HTERT RPE-1 (cell line): ENCODE measurements at regions not wholly inside any gene's neighbourhood (a gene's known extent, or its start where the extent isn't known, plus 50 kb on each side); places are given as distances from the start of the nearest gene placed in this dataset.

Source experiments
- in situ Hi-C: fragments of 300-500 bp; cut with MboI; formaldehyde crosslinking; loops from 4 replicates; pipeline ENCODE4 v1.14.3; 2020; ENCODE audit warnings: low sequenced_read_pairs

DNA sequence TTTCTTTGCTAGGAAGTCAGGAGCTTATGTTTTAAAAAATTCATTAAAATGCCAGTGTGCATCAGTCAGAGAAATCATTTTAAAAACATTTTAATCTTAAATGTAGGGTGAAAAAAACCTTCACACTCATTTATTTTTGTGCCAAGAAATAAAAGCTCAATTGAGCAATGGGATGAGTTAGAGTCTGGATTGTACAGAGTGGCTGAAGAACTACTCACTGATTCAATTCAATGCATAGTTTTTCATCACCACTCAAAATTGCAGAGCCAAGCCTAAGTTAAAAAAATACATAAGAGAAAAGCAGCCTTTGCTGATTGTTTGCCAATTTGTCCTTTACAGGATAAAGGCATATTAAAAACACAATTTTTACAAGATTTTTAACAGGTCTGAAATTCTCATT lies 168.2 kb upstream of the DMRTA1 start:
- in situ Hi-C loops: no loop called here

DNA sequence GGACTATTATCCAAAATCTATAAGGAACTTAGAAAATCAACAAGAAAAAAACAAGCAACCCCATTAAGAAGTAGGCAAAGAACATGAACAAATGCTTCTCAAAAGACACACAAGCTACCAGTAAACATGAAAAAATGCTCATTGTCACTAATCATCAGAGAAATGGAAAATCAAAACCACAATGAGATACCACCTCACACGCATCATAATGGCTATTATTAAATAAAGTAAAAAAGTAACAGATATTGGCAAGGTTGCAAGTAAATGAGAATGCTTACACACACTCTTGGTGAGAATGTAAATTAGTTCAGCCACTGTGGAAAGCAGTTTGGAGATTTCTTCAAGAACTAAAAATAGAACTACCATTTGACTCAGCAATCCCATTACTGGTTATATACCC lies 167.0 kb upstream of the DMRTA1 start:
- in situ Hi-C loops: no loop called here

DNA sequence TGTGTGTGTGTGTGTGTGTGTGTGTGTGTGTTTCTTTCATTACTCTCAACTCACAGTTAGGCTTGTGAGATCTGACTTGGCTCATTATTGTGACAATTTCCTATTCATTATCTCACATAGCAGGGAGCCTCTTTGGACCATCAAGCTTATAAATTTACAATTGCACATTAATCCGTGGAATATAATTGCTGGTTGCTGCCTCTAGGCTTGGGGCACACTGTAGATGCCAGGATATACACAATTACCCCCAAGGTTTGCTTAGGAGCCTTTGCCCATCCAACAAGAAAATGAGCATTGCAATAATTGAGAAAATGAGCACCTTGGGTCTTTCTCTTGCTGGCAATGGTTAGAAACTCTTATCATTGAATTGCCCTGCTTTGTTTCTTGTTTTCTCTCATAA lies 161.6 kb upstream of the DMRTA1 start:
- in situ Hi-C loops: no loop called here

DNA sequence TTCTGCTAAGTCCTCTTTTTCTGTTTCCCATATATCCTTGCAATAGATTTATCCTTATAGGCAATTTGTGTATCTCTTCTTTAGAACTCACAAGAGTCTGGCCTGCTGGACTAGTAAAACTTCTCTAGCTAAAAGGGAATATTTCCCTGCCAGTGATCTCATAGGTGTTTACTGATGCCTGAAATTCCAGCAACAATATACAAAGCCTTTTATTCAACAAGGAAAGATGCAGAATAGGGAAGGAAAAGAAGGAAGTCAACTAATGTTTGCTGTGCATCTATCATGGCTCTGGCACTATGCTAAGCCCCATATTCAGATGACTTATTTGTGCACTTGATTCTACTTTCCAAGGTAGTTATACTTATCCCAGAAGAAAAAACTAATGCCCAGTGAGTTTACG lies 160.0 kb upstream of the DMRTA1 start:
- in situ Hi-C loops: no loop called here

DNA sequence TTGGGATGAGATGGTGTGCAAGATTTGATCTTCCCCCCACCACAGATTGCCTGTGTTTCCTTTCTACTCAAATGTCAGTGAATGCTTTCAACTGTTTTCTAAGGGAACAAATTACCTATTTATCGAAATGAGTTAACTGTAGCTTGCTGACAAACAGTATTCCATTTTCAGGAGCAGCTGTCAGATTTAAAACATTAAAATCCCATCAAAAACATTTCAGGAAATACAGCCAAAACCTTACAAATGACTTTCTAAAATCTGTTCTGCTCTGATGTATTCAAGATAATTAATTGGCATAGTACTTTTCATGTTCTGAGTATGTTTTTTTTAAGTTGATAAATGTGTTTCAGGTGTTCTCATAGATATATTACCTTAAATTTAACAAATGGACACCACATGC lies 158.0 kb upstream of the DMRTA1 start:
- in situ Hi-C loops: no loop called here

DNA sequence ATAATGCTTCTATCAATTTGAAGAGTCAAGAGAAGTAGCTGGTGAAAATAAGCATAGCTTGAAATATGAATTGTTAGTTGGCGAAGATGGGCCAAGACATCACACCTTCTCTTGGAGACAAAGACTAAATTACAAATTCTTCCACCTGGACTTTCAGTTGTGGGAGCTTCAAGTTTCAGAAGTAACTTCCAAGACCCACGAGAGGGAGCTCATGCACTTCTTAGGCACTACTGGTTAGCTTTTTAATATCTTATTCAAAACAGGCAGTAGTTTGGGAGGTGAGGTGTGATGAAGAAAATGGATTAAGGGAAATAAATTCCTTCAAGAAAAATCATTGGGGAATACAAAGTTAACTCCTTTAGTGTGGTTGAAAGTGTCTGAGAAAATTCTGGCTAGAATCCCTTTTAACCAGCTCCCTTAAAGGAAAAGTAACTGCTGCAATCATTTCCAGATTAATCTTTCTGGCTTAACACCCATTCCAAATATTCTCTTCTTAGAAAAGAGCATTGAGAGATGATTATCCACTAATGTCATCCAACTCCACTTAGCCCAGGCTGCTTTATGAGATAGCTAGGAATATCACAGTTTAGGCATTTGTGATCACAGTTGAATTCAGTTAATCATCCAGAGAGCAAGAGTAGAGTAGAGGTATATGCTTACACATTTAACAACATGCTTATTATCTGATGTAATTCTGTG lies 139.5 kb upstream of the DMRTA1 start:
- in situ Hi-C loops: no loop called here

DNA sequence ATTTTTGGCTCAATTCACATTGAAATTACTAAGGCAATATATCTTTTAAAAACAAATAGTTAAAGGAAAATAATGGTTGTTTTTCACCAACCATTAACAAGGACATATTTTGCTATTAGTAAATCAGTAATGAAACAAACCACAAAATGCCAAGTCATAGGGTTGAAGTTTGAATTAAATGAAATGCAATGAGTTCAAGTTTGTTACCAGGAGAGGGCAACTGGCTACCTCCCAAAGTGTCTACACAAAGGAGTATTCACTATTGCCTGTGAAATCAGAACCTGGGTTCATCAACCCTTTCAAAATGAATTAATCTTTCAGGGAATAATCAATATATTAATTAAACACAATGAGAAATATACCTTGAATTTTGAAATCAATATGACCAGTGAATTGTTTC lies 138.4 kb upstream of the DMRTA1 start:
- in situ Hi-C loops: no loop called here

DNA sequence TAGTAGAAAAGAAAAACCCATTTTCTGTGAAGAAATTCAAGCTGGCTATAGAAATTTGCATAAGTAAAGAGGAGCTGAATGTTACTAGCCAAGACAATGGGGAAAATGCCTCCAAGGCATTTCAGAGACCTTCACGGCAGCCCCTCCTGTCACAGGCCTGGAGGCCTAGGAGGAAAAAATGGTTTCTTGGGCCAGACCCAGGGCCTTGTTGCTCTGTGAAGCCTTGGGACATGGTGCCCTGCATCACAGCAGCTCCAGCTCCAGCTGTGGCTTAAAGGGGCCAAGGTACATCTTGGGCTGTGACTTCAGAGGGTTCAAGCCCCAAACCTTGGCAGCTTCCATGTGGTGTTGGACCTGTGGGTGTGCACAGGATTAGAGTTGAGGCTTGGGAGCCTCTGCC lies 130.0 kb upstream of the DMRTA1 start:
- in situ Hi-C loops: no loop called here

DNA sequence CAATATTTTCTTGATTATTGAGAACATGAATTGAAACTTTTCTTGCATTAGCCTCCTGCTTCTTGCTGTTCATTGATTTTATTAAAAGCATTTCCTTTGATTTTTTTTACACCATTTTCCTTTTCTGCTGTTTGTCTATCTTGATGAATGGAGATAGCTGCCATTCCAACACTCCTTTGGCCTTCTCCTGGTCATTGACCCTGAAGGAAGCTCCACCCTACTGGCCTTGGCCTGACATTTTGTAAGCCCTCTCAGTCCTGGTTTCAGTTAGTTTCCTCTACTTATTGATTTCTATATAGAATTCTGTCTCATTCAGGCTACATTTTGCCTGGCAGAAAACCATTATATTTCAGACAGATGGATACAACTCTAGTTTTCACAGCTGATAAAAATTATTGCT lies 115.1 kb upstream of the DMRTA1 start:
- in situ Hi-C loops: no loop called here

DNA sequence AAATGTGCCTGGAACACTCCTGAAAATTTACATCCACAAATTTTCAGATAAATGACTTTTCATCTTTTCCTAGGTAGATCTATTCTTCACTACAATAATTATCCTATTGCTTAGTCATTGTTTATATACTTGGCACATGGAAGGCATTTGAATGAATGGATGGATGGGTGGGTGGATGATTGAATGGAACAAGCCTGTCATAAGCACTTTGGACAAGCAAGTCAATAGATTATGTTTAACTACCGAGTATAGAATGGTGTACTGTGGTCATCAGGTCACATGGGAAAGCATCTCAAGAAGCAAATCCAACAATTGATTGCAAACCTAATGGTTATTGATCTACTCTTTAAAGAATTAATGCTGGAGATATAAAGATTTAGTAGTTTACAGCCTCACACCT lies 114.4 kb upstream of the DMRTA1 start:
- in situ Hi-C loops: no loop called here

DNA sequence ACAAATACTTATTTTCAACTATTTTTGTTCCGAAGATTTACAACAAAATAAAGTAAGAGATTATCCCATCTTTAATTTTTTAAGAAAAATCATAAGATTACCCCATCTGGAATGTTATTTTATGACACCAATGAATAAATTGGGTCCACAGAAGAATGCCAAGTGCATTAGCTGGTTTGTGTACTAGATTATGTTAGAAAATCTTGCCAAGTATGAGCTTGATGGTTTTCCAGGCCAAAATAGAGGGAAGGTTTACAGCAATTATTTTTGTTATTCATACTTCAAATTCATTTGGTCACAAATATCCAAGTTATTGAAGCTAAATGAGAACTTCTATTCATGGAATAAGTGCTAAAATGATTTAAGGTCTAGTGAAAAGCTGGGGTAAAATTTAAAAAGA lies 109.4 kb upstream of the DMRTA1 start:
- in situ Hi-C loops: no loop called here

DNA sequence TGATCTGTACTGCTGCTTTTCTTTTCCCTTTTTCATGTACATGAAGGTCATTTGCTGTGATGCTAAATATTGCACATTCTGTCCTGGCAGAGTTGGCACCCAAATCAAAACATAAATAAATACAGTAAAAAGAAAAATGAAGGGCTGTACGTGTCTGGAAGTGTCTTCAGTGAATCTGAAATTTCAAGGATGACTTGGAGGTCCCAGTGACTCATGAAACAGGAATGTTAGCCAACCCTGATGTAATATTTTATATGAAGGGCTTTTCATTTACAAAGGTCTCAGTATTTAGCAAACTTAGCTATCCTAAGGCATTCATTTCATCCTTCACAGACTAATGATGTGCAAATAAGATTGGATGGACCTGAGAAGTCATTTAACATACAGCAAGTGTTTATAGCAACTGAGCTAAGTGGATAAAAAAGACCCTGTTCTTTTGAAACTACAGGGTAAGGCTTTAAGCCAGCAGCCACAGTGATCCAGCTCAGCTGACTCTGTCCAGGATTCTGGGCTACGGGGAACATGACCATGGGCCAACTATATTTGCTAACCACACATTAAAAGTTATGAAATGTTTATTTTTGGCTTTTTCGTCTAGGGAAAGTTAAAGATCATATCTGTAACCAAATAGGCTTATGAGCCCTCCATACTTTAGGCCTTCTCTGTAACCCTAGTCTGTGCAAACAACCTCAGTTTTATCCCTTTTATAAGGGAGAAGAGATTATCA lies 104.0 kb upstream of the DMRTA1 start:
- in situ Hi-C loops: no loop called here

DNA sequence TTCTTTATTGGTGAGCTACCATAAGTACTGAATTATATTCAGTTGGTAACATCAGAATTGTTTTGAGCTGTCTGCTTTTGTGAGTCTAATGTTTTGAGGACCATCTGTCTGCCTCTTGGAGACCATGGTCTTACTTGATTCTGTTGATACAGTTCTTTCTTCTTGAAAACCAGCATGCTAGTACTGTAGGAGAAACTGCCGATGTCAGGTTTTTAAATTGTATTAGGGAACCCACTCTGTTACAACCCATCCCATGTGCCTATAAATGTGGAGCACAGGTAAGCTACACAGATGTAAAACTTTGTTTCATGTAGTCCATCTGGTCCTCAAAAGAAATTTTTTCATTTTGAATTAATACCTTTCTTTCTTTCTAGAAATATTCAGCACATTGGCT lies 103.4 kb upstream of the DMRTA1 start:
- in situ Hi-C loops: no loop called here

DNA sequence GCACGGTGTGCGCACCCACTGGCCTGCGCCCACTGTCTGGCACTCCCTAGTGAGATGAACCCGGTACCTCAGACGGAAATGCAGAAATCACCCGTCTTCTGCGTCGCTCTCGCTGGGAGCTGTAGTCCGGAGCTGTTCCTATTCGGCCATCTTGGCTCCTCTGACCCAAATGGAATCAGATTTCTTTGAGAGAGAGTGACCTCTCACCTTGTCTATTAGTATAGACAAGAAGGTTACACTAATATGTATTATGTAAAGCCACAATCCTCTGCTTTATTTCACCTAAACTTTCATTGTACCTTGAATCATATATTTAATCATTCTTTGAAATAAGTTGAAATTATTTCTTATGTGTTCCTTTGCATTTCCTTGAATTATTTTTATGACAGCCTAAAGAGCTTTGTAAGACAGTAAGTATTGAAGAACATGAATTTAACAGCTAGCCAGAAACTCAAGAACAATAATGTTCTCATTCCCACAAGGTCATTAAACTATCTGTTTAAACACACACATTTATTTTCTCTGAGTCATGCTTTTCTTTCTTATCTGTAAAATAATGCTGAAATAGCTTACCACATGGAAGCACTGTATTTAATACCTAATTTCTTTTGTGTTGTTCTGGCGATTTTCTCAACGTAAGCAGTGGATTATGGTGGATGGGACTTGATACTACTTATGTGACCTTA lies 91.8 kb upstream of the DMRTA1 start:
- in situ Hi-C loops: no loop called here

DNA sequence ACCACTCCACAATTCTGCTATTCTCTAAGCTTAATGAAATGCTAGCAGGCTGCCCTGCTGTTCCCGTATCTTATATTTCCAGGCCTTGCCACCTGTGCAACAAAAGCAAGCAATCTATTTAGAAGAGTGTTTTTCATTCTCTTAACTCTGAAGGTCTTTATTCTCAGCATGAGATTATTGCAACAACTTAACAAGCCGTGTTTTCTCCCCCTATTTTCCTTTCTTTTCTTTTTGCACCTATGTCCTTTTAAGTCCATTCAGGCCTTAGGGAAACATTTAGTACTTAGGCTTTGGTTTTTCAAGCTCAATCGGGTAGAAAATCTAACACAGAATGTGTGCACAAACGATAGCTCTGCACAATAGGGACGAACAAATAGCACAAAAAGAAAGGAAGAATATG lies 89.6 kb upstream of the DMRTA1 start:
- in situ Hi-C loops: no loop called here

DNA sequence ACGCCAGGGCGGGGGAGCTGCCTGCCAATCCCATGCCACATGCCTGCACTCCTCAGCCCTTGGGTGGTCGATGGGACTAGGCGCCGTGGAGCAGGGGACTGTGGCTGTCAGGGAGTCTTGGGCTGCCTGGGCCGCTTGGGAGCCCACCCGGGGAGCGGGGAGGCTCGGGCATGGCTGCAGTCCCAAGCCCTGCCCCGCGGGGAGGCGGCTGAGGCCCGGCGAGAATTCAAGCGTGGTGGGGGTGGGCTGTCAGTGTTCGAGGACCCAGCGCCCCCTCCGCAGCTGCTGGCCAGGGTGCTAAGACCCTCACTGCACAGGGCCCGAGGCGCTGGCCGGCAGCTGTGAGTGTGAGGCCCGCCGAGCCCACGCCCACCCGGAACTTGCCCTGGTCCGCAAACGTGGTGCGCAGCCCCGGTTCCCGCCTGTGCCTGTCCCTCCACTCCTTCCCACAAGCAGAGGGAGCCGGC lies 83.2 kb upstream of the DMRTA1 start:
- in situ Hi-C loops: no loop called here

DNA sequence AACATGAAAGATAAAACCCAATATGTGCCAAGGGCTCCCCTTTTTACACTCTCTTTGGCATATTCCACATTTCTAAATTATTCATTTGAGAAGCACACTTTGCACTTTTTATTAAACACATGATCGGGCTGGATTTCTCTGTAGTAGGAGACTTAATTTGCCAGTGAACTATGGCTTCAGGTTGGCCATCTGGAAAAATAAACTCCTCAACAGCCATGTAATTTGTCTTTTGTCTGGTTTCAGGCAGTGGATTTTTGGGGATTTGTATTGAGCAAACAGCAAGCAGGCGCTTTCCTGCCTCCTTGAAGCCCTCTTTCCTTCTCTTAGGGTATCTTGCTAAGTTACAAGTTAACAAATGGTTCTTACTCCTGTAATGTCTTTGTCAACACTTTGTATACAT lies 73.0 kb upstream of the DMRTA1 start:
- in situ Hi-C loops: no loop called here

DNA sequence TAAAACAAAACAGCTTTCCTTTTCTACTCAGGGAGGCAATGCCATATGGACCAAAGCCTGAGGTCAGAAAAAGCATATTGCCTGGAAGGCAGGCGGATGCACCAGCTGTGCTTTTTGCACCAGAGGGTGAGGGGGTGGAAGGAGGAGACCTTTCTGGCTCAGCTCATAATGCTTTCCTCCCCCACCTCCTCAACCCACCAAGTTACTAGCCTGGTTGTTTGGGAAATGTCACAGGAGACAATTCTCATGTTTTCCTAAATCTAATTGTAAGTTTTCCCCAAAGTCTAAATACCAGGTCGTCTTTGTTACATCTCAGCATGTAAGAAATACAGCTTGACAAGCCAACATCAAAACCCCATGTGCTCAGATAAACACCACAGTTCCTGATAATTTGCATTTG lies 72.6 kb upstream of the DMRTA1 start:
- in situ Hi-C loops: no loop called here

DNA sequence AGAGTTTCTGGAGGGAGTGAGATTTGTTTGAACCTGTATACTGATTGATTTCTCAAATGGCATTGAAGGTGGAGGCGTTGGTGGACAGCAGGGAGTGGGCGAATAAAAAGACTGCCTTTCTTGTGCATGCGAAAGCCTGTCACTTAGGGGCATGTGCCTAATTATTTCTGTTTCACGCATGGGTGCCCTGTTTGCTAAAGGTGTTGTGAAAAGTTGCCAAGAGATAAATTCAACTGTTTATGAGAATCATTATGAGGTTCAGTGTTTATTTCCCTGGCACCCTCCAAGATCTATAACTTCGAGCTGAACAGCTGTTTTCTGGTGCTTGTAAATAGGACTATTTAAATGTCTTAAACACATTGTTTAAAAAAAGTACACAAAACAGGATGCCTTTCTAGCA lies 67.4 kb upstream of the DMRTA1 start:
- in situ Hi-C loops: loop anchor here (25.0 kb wide), 1 partner anchor 442 kb away; no protein-coding TSS in a partner anchor

DNA sequence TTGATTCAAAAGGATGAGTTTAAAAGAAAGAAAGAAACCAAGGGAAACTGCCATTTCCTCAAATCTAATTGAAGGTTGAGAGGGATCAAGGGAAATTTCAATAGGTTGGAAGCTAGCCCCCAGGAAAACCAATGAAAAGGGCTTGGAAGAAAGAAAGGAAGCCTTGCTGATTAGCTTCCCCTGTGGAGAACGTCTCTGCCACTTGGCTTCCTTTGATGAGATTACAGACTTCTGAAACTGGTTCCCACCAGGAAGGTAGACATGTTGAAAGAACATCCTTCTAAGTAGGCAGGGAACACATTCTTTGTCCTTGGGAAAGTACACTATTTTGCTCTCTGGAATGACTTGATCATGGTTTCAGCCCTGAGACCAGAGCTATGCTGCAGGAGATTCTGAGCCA lies 65.5 kb upstream of the DMRTA1 start:
- in situ Hi-C loops: loop anchor here (25.0 kb wide), 1 partner anchor 444 kb away; no protein-coding TSS in a partner anchor

DNA sequence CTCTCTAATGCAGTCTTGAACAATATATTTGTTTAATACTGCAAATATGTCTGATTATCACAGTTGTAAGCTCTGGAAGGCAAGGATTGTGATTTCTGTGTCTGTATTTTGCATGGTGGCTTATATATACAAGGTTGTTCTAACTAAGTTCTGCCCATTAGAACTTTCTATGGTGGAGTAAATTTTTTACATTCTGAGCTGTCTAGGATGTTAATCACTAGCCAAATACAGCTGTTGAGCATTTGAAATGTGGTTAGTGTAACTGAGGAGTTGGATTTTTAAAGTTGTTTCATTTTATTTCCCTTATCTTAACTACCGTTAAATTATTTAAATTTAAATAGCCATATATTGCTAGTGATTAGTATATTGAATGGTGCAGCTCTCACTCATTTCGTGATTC lies 64.3 kb upstream of the DMRTA1 start:
- in situ Hi-C loops: loop anchor here (25.0 kb wide), 1 partner anchor 445 kb away; no protein-coding TSS in a partner anchor

DNA sequence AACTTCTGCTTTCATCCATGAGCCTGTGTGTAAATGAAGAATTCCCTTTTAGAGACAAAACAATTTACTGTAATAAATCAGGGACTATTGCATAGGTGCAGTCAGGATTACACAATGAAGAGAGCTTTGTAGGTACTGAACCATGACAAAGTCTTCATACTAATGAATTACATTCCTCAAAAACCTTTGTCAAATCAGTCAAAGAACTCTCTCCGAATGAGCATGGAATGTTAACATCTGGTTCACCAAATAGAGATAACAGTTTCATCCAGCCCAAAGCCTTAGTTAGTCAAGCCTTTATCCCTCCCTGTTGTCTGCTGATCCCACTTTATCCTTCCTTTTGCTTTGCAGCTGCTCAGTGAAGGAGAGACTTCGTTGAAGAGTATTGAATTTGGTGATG lies 62.9 kb upstream of the DMRTA1 start:
- in situ Hi-C loops: loop anchor here (25.0 kb wide), 1 partner anchor 446 kb away; no protein-coding TSS in a partner anchor
